HG03108 (cell line): ENCODE measurements at regions not wholly inside any gene's neighbourhood (a gene's known extent, or its start where the extent isn't known, plus 50 kb on each side); places are given as distances from the start of the nearest gene placed in this dataset.
"Not testable (repeated sequence)": the region's sequence is repeated elsewhere in the genome, so short reads cannot be mapped to it uniquely, and the experiment has no call there.

ENCODE experiments used
- ATAC-seq: cut with Tn5 transposase; IDR thresholded peaks from one replicate; pipeline ENCODE4 v1.9.1; 2021; ENCODE audit warnings: moderate library complexity; ENCODE audit not compliant: unreplicated experiment

DNA sequence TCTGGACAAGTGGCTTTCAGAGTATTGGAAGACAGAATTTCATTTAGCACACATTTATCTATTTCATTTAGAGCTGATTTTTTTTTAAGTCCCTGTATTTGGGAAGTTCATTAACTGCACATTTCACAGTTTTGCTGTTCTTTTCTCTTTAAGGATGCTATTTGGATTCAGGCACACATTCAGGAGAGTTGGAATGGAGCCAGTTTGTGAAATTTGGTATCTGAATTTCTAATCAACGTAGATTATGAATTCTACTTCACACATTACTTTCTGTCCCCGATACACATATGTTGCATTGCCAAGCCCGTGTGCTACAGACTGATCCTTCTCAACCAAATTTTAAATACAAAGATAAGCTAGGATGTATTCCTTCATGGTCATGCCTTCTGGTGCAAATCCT lies 503.9 kb downstream of the IRS1 start:
- ATAC-seq, result no peak

DNA sequence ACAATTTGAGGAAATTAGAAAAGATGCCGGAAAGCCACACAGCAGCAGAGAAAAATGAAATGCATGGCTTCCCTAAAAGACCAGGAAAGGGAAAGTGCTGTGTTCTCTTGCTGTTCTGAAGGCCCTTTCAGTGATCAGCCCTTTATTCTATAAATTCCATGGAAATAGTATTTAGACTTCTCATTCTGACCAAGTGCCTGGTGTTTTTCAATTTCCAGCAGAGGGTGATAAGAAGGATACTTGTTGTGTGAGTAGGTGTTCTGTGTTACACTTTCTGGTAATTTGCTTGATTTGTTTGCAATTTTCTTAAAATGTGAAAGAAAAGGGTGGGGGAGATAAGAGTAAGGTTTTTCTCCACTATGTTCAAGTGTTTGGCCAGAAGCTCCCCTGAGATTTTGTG lies 504.5 kb downstream of the IRS1 start:
- no peak for ATAC-seq

DNA sequence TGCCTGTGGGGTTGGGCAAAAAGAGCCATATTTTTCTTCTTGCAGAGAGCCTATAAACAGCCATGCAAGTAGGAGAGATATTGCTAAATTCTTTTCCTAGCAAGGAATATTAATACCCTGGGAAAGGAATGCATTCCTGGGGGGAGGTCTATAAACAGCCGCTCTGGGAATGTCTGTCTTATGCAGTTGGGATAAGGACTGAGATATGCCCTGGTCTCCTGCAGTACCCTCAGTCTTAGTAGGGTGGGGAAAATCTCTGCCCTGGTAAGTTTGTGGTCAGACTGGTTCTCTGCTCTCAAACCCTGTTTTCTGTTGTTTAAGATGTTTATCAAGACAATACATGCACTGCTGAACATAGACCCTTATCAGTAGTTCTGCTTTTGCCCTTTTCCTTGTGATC lies 508.3 kb downstream of the IRS1 start:
- ATAC-seq, result not testable (repeated sequence)

DNA sequence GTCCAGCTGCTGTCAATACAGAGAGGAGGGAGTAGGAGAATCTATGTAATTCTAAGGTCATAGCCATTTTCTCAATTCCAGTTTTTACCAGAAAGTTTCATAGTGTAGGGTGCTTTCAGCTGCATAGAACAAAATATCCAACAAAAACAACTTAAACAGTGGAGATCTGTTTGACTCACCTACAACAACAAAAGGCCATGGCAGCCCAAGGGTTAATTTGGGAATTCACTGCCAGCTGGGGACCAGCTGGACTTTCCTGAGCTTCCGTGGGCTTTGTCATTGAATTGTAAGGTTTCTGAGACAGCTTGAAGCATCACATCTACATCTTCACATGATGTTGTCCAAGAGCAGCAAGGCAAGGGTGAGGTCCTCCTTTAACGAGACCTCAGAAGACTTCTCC lies 512.7 kb downstream of the IRS1 start:
- no peak for ATAC-seq

DNA sequence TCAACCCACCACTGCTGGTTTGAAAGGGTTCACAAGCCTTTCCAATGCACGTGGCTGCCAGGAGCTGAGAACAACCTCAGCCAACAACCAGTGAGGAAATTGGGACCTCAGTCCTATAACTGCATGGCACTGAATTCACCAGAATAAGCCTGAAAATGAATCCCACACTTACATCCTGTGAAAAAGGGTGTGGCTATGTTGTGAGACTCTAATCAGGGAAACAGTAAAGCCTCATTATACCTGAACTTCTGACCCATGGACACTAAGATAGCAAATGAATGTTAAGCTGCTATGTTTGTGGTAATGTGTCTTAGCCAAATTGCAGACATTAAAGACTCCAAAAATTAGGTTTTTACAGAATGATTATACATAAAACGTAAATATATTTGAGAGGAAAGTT lies 515.8 kb downstream of the IRS1 start:
- ATAC-seq, result no peak

DNA sequence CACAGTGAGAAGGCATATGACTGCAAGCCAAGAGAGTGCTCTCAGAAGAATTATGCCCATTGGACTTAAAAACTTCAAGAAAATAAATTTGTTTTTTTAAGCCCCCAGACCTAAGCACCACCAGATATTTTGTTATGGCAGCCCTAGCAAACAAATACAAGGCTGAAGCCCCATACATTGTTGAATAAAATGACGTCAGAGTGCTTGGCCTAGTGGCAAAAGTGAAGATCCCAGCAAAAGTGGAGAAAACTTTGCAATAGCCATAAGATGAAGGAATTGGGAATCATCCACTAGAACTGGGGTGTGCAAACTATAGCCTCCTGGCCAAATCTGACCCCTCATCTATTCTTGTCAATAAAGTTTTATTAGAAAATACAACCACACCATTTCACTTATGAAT lies 517.5 kb downstream of the IRS1 start:
- no peak for ATAC-seq

DNA sequence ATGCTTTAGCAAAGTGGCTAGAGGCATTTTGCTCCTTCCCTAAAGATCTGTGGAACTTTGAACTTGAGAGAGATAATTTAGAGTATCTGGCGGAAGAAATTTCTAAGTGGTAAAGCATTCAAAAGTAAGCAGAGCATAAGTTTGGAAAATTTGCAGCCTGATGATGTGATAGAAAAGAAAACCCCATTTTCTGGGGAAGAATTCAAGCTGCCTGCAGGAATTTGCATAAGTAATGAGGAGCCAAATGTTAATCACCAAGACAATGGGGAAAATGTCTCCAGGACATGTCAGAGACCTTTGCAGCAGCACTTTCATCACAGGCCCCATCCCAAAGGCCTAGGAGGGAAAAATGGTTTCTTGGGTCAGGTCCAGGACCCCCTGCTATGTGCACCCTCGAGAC lies 519.5 kb downstream of the IRS1 start:
- not testable (repeated sequence) for ATAC-seq

DNA sequence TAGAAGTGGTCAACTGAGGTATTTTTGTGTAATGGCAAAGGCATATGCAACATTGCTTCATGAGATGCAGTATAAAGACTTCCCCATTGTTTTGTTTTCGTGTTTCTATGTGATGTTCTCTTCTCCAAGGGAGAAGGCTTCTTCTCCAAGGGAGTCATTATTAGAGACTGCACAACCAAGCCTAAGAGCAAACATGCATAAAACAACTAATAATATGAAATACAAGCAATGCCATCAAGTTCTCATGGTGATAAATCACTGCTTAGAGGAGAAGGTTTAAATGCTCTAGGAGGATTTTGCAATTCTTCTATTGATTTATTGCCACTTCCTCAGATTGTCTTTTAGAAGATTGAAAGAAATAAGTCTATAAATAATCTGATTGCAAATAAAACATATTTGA lies 524.4 kb downstream of the IRS1 start:
- ATAC-seq, result no peak

DNA sequence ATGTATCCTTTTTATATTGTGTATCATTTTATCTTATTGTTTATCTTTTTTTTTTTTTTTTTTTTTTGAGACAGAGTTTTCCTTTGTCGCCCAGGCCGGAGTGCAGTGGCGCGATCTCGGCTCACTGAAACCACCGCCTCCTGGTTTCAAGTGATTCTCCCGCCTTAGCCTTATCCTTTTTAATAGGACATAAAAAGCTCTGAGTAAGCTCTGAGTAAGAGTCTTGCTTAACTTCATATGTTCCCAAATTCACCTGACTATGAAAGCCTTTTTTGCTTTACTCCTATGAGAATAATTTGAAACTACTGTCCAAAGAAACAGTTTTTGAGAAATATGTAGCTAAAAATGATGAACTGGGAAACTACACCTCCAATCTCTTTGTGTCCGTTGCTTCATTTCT lies 525.5 kb downstream of the IRS1 start:
- ATAC-seq, result no peak

DNA sequence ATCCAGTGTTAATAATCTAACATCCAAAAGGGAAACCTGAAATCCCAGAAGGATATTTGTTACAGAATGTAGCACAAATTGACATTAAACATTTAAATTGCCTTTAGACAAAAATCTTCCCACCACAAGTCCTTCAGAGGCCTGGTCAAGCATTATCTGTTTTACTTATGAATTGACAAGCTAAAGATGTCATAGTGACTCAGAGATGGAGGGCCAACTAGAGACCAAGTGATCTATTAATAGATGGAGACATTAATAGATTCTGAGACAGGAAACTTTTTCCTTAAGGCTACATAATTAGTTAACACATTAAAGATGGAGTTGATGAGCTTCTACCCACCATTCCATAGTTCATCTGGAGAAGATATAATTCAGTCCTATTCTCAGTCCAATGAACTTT lies 526.2 kb downstream of the IRS1 start:
- no peak for ATAC-seq

DNA sequence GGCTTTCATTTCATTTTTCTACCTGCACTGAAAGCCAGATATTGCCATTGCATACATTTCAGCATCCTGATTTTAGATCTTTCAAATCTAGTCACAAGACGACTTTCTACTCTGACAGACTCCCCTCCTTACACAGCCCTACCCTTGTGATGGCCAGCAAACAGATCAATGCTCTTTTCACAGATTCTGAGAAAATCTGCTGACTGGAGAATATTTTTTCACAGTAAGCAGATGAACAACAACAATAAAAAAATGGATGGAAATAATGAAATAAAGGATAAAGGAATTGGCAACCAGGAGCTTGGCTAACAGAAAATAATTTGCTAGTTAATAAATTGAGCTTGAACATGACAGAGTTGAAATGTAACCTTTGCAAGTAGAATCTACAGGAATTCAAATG lies 527.2 kb downstream of the IRS1 start:
- no peak for ATAC-seq

DNA sequence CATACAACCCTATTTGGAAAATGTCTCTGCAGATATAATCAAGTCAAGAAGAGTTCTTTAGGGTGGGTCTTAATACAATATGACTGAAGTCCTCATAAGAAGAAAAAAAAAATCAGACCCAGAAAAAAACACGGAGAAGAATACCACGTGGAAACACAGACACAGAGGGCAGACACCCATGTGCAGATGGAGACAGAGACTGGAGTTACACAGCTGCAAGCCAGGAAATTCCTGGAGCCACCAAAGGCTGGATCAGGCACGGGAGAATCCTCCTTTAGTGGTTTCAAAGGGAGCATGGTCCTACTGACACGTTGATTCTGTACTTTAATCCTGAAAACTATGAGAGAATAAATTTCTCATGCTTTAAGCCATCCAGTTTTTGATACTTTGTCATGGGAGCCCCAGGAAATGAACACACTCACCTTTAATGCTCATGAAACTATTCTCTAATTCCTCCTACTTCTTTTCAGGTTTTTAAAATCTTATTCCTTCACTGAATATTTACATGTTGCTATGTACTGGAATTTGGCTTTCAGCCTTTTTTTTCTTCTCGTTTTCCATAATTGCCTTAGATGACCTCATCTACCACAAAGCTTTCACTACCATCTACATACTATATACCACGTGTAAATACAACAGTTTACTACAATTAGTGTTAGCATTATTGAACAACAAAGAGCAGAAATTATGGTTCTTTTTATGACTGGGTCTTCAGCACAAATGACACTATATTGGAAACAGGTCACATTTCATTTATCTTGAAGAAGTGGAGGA lies 529.1 kb downstream of the IRS1 start:
- no peak for ATAC-seq

DNA sequence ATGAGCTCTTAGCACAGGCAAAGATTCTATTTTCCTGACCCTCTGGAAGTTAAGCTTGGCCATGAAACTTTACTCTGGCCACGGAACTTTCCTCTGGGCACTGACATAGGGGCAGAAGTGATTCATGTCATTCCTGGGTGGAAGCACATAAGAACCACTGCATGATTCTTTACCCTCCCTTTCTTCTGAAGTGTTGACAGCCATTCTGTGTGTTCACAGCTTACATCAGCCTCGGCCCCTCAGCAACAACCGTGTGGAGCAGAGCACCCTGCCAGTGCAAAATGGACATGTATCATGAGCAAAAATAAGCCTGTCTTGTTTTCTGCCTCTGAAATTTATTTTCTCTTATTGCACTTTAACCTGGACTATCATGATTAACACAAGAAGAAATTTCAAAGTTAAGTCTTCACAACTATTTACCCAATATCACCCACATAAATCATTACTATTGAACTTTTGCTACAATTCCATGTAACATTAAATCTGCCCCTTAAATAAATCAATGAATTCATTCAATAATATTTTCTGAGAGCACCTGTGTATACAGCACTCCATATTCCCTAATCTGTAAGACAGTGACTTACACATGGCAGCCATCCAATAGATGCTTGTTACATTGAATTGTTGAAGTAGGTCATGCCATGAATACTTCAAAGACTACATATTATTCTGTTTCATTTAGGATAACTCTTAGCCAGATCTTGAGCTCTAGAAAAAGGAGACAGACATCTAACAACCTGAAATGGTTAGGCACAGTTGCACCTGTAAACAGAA lies 531.9 kb downstream of the IRS1 start:
- no peak for ATAC-seq

DNA sequence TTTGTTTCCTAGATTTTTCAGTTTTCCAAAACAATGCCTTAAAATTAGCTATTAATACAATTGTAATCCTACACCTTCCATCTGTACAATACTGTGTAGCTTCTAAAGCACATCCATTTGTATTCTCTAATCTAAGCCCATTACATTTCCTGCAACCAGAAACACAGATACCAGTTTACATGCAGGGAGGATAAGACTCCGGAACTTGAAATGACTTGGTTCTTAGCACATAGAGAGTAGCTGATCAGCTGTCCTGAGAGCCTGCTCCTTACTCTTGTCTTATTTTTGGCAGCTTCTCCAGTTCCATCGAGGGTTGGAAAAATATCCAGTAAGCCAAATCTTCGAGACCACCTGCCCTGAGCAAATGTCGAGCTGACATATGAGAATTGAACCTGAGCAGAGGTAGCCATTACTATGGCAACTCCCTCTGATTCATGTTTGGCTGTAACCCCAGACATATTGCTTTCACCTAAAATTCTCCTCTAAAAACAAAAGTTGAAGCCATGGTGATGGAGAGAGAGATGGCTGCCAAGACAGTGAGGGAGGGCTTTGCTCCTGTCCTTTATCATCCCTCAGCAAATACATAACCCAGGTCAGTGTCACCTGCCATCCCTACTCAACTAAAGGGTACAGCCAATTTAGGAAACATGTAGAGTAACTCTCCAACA lies 542.8 kb downstream of the IRS1 start:
- no peak for ATAC-seq

DNA sequence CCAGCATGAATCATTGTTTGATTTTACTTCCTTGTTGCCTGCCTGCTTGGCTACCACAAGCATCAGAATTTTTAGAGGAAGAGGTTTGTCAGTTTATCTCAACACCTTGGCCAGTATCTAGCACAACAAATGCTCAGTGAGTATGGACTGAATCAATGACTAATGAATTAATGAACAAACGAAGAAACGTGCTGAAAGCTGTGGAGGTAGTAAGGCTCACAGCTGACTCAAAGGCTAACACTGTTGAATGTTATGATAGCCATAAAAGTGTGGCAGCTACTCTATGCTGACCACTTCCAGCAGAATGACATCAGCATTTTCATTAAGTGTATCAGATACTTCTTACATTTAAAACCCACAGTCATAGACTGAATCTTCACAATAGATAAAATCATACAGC lies 543.4 kb downstream of the IRS1 start:
- no peak for ATAC-seq

DNA sequence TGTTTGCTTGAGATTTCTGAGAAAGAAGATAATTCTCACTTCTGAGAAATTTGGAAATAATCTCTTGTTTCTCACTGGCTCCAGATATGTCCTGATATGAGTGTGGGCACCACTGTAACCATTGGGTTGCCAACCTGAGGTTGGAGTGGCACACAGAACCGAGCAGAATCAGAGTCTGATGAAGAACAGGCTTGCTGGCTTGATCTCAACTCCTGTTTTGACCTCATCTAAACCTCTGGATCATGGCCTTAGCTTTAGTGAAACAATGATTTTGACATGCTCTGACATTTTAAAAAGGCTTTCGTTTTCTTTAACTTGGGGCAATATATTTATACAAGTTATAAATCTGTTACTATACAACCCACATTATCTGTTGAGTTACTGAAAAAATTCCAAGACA lies 548.0 kb downstream of the IRS1 start:
- ATAC-seq, result no peak

DNA sequence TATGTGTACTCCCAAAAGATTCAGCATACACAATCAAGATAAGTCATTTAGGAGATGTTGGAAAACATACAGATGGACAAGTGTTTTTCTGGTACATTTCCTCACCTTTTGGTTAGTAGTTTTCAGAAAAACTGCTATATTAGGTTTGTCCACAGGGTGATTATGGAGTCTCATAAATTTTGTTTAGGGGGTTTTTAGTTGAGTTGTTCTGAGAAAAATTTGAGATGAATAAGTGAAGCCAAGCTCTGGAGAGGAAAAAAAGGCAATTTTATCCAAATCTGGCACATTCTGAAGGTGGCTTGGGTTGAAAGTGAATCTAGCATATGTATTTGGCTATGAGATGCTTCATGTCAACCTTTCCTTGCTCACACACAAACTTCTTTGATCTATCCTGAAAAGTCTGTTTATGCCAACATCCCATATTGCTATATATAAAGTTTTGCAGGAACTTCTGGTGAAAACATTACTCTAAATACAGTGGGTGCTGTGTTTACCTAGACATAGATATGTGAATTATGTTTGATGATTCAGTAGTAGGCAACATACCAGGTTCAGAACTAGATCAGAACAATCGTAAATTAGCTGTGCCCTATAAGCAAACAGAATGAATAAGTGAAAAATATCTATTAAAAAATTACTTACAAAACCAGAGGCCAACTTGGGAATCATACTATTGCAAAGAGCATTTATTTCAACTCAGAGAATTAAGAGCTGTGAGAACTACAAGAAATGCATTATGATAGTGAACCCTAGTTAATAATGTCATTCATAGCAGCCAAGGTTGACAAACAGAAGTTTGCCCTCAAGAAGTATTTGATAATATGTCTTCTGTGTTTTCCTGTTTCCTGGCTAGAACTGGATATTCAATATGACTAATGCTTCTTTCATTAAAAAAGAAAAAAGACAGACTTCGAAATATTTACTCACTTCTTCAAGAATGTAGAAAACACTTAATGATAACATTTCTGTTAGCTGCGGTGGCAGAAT lies 552.0 kb downstream of the IRS1 start:
- ATAC-seq, result no peak

DNA sequence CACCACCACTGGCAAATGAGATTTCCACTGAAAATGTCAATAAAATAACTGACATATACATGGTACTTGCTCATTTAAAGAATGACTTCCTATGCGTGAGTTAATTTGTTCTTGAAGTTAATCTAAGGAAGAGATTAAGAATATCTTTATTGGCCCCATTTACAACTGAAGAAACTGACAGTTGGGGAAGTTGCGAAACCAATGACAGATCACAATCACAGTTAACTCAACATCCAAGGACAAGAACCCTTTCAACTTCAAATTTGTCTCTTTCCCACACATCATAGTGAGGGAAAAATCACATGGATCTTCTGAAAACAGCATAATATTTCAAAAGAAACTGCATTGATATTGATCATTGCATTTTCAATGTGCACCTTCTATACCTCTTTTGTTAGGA lies 565.4 kb downstream of the IRS1 start:
- no peak for ATAC-seq

DNA sequence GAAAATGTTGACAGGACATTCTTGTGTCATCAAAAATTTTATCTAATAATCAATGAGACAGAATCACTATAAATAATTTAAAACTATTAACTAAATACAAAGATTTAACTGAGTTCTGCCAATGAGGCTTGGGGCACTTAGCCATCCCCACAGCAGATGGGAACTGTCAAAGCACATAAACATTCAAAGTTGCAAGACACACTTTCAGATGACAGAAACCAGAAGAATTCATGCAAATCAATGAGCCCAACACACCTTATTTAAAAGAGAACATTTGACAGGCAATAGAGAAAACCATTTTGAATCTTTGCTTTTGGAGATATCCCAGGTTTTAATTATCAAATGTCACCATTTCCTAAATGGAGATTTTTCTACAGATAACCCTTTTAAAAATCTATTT lies 566.2 kb downstream of the IRS1 start:
- ATAC-seq, result no peak

DNA sequence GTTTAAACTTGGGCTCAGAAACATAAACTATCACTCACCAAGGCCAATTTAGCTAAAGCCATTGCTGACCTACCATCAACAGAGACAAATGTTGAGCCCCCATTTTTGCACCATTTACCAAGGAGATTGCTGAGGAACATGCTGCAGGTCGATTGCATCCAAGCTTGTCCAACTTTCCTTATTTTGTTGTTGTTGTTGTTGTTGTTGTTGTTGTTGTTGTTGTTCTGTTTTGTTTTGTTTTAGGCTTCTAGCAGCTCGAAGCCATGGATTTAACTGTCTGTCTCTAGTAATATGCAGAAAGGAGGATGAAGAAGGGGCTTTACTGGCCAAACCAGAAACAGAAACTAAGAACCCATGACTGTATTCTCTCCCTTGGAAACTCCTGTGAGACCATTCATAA lies 571.5 kb downstream of the IRS1 start:
- no peak for ATAC-seq

DNA sequence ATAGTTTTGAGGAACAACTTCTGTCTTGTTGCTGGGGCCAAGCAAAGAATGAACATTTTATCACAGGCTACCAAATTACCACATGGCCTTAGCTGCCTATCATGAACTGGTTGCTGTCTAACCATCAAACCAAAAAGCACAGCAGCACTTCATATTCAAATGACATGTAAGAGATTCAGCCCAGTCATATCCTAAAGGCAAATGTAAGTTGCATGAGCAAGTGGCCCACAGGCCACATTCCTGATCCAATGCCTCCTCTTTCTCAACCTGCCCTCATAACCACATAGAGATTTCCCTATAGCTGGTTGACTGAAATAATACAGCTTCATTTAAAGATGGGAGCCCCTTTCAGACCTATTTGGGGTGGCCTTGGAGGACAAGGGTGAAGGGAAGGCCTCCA lies 572.3 kb downstream of the IRS1 start:
- ATAC-seq, result no peak
